Left ventricle myocardium superior (tissue), 1 donor: ENCODE measurements at regions not wholly inside any gene's neighbourhood (a gene's known extent, or its start where the extent isn't known, plus 50 kb on each side); places are given as distances from the start of the nearest gene placed in this dataset.
"Not testable (repeated sequence)": the region's sequence is repeated elsewhere in the genome, so short reads cannot be mapped to it uniquely, and the experiment has no call there.

Experiments used
- ATAC-seq: fragments of 200-7000 bp; cut with Tn5 transposase; one replicate; pipeline ENCODE4 v1.9.1; 2020; ENCODE audit warnings: mild to moderate bottlenecking, moderate library complexity
- DNase-seq: peaks from one replicate; pipeline ENCODE4 v3.0.0-alpha.2; 2020
- intact Hi-C: fragments of 100-400 bp; cut with micrococcal nuclease; formaldehyde crosslinking; loops from one replicate; pipeline ENCODE4 v1.11.0; 2022
- donor health status: DM: no; HTN: yes; CAD: no; lungs with severe emphysema.

DNA sequence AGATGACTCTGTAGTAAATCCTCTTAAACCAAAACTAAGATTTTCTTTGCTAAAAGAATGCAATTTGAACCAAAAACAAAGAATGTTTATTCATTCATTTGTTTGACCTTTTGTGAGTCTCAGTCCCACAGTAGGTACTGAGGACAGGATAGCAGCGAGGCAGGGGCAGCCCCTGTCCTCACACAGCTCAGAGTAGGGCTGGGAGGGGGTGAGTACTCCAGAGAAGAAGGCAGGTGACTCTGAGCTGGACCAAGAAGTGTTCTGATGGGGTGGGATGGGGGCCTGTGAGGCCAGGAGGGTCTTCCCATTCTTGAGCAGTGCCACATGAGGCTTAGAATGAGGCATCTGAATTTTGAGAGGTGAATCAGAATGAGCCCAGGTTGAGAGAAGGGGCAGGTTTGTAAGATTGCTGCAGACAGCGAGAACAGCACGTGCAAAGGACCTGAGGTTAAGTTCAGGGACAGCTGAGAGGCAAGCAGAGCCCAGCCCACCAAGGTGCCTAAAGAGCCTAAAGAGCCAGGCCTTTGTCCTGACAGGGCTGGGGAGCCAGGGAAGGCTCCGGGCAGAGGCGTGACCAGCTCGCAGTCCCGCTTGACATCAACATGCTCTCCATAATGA is 56.9 kb upstream of the CHST15 start:
- intact Hi-C loops, result no loop called here
- DNase-seq (no peak), ATAC-seq (no peak)

DNA sequence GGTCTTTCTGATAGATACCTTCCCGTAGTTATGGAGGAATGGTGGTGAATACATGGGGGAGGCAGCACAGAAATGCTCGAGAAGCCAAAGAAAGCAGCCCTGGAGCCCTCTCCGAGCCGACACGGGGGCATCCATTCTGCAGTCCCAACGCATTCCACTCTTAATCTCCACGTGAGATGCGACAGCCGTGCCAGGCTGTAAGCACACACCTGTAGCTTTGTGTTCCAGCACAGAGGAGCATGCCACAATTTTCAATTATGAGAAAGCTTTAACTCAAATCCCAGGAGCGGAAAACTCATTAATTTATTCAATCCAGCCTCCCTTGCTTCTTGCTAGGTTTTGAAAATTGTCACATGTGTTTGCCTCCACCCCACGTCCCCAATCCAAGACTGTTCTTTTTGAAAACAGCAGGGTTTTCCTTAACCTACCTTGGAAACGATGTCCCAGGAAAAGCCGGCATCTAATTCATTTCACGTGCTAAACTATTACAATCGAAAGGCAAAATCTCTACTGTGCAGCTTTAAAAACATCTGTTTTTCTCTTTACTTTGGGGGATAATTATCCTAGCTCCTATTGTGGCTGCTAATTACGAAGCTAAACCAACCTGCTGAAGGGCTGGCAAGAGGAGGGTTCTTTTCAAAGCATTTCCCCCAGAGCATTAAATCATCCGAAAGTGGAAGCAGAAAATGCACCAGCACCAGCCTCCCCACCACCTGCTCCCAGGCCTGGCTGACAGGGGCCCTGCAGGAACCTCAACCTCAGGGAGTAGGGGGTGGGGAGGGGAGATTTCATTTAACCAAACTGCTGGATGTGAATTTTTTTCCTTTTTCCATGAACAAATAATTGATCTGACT is 56.0 kb upstream of the CHST15 start:
- intact Hi-C loops, result no loop called here
- DNase-seq, result no peak
- no peak for ATAC-seq

DNA sequence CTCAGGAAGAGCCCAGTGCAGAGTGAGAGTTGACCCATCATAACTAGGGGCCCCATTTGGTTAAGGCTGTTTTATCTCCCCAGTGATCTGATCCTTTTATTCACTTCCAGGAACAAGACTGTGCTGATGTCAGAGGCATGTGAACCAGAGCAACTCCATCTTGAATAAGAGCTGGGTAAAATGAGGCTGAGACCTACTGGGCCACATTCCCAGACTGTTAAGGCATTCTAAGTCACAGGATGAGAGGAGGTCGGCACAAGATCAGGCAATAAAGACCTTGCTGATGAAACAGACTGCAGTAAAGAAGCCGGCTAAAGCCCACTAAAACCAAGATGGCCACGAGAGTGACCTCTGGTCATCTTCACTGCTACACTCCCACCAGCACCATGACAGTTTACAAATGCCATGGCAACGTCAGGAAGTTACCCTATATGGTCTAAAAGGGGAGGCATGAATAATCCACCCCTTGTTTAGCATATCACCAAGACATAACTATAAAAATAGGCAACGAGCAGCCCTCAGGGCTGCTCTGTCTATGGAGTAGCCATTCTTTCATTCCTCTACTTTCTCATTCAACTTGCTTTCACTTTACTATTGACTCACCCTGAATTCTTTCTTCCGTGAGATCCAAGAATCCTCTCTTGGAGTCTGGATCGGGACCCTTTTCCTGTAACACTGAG is 55.3 kb upstream of the CHST15 start:
- DNase-seq, intact Hi-C loops, ATAC-seq: not testable (repeated sequence)

DNA sequence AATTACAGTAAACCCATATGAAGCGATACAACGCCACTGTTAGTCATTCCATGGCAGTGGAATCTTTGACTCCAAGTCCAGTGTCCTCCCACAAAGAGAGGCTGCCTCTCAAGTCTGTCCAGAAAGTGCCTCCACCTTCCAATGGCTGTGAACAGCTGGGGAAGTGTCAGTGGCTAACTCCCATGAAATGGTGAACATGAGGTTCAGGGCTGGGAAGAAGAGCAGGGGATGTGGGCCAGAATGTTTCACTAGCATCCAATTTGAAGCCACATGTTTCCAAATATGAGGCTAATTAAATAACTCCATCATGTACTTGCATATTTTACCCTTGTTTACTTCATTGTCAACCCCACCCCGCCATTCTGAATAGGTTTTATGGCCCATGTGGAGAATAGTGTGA is 53.1 kb upstream of the CHST15 start:
- intact Hi-C loops, result no loop called here
- DNase-seq (no peak), ATAC-seq (no peak)

DNA sequence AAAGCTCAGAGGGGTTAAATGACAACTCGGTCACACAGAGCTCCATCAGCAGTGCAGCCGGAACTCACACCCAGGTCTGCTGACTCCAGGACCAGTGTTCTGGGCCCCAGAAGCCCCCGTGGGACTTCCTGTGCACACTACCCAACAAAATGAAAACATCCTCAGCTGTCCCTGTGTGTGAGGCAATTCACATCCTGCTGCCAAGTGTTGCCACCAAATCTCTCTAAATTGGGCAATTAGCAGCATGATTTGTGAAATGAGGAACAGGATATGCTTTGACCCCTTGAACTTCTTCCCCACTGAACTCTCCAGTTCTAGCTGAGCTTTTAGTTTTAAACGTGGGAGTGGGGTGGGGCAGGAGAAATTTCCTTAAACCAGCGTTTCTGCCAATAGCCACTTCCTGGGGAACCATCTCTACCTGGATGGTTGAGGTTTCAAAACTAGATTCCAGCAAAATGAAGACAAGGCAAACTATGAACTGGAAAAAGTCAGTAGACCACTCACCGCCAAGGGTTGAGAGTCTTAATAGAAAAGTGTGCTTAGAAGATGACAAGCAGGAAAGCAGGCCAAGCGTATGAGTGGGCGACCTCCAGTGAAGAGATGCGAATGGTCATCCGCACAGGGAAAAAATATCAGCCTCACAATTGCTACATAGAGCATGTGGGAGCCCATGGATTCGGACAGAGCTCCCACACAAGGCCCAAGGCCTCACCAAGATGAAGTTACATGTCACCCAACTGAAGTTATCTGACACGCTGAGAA is 51.9 kb upstream of the CHST15 start:
- intact Hi-C loops, result no loop called here
- DNase-seq, result peak; percentile 59
- ATAC-seq, result peak; percentile 89

DNA sequence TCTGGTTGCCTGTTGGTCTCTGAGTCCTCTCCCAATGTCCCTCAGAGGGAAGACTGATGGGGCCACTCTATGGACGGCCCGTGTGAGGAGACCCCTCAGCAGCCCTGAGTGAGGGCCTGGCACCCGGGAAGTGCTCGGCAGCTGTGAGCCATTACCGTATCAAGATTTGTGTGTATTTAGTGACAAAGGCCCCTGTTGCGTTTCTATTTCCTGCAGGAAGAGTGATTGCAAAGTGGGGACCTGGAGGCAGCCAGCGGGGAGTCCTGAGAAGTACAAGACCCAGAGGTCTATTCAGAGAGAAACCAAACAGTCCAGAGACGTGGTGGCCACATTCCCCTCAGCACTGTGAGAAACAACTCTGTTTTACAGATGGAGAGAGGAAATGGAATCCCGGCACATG is 51.1 kb upstream of the CHST15 start:
- DNase-seq (no peak), ATAC-seq (peak; percentile 10)
- intact Hi-C loops, result no loop called here

DNA sequence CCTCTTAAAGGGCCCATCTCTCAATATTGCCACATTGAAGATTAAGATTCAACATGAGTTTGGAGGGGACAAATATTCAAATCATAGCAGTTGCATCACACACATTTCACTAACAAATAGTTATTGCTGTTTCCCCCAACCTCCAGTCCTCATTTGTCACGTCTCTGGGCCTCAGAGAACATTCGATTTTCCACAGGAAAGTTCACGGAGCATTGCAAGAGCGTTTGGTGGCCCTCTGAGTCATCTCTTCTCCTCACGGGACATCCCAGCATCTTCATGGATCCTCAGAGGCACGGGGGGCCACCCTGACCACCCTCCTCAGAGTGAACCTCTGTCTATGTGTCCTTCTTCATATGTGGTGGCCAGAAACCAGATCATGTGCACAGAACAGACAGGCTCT is 50.3 kb upstream of the CHST15 start:
- intact Hi-C loops, result no loop called here
- no peak for ATAC-seq

More for the DNA sequence above, 50.3 kb upstream of the CHST15 start:
- no peak for DNase-seq
